CD4-positive, alpha-beta memory T cell (primary cell): ENCODE measurements at regions not wholly inside any gene's neighbourhood (a gene's known extent, or its start where the extent isn't known, plus 50 kb on each side); places are given as distances from the start of the nearest gene placed in this dataset.

ENCODE experiments used
- CTCF ChIA-PET: fragments of 350-600 bp; sonication (Branson Sonifier 250); formaldehyde crosslinking; loops from one replicate; lab custom pipeline; 2021; ENCODE audit warnings: inconsistent platforms; ENCODE audit not compliant: partially characterized antibody; lab: Charles Lee
- POLR2A ChIA-PET: fragments of 350-600 bp; sonication (Branson Sonifier 250); formaldehyde crosslinking; loops from one replicate; lab custom pipeline; 2021; ENCODE audit not compliant: partially characterized antibody; lab: Charles Lee
- DNase-seq, 5 donors: peaks; one replicate each; pipeline versions ENCODE4 v3.0.0 to v3.0.0-alpha.2; 2020 to 2022; ENCODE audit warnings: mixed read lengths in 1 of 5
- H3K27ac ChIP-seq: one replicate; pipeline ENCODE4 v1.7.0; 2013; ENCODE audit warnings: low read depth, low read length
- H3K27me3 ChIP-seq: 2 replicates; pipeline ENCODE4 v1.7.0; 2013; ENCODE audit warnings: mild to moderate bottlenecking, low read length, moderate library complexity; ENCODE audit not compliant: insufficient read depth
- H3K36me3 ChIP-seq: 2 replicates; pipeline ENCODE4 v1.7.0; 2013; ENCODE audit warnings: mild to moderate bottlenecking, low read length, moderate library complexity; ENCODE audit not compliant: insufficient read depth
- H3K4me1 ChIP-seq: 2 replicates; pipeline ENCODE4 v1.7.0; 2013; ENCODE audit warnings: mild to moderate bottlenecking, low read length, moderate library complexity; ENCODE audit not compliant: insufficient read depth
- H3K4me3 ChIP-seq, 2 donors: one replicate each; pipeline ENCODE4 v1.7.0; 2013; ENCODE audit warnings: low read length in 2 of 2, mild to moderate bottlenecking in 1 of 2
- H3K9me3 ChIP-seq, 2 donors: one replicate each; pipeline ENCODE4 v1.7.0; 2013; ENCODE audit warnings: low read length in 2 of 2, control low read depth in 1 of 2; ENCODE audit not compliant: control insufficient read depth in 1 of 2
- H3K27ac Mint-ChIP-seq, 7 donors: one replicate each; pipeline ENCODE4 v1.8.0; 2020 to 2021; ENCODE audit warnings: mixed read lengths in 7 of 7, mild to moderate bottlenecking in 6 of 7, inconsistent platforms in 3 of 7, moderate library complexity in 3 of 7
- H3K27me3 Mint-ChIP-seq, 2 donors: one replicate each; pipeline ENCODE4 v1.8.0; 2020 to 2021; ENCODE audit warnings: mixed read lengths in 2 of 2
- H3K36me3 Mint-ChIP-seq, 2 donors: one replicate each; pipeline ENCODE4 v1.8.0; 2020 to 2021; ENCODE audit warnings: mixed read lengths in 2 of 2, inconsistent platforms in 1 of 2, mild to moderate bottlenecking in 1 of 2
- H3K4me1 Mint-ChIP-seq, 4 donors: one replicate each; pipeline ENCODE4 v1.8.0; 2020 to 2021; ENCODE audit warnings: mixed read lengths in 4 of 4, mild to moderate bottlenecking in 1 of 4
- H3K4me3 Mint-ChIP-seq, 8 donors: one replicate each; pipeline ENCODE4 v1.8.0; 2020 to 2021; ENCODE audit warnings: mixed read lengths in 8 of 8, mild to moderate bottlenecking in 7 of 8, moderate library complexity in 6 of 8, inconsistent platforms in 3 of 8
- H3K9me3 Mint-ChIP-seq, 8 donors: one replicate each; pipeline ENCODE4 v1.8.0; 2020 to 2021; ENCODE audit warnings: mixed read lengths in 8 of 8, mild to moderate bottlenecking in 5 of 8, inconsistent platforms in 3 of 8, moderate library complexity in 1 of 8
- intact Hi-C: fragments of 100-400 bp; cut with micrococcal nuclease; formaldehyde crosslinking; loops from one replicate; pipeline ENCODE4 v1.15.1; 2023

DNA sequence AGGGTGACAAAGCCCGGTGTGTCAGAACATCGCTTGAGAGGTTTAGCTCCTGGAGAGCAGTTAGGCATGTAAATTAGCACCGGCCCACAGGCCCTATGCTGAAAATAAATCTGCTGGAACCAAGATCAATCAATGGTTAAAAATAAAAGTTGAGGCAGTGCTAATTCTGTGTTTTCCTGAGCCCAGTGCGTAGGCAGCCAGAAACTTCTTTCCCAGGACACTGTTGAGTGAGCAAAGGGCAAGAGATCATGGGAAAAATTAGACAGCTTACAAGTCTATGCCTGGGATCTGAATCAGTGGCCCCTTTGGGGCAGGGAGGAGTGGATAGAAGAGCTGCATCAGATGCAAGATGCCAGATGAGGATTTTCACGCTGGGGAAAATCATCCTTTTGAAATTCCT lies 539.2 kb downstream of the BUD13 start:
- Mint-ChIP-seq H3K4me3 (no peak overlapping the region), H3K4me1 (no peaks in the 10 kb centered on the region), H3K9me3 (peaks cover 0 to 5% (median 0%) of the 10 kb centered on the region in 8 donors), H3K27ac (no peak overlapping the region), H3K27me3 (peaks cover 5 to 8% of the 10 kb centered on the region in 2 donors), H3K36me3 (no peaks in the 10 kb centered on the region)
- ChIA-PET POLR2A (no interaction called here), CTCF (interaction anchor here (1.6 kb wide), 1 partner anchor 10 kb away, joined by 4 read pairs; no protein-coding TSS in a partner anchor)
- H3K4me1 ChIP-seq: no peaks in the 10 kb centered on the region
- DNase-seq: no peak
- no peaks in the 10 kb centered on the region for H3K36me3 ChIP-seq
- intact Hi-C loops: no loop called here
- H3K9me3 ChIP-seq: no peaks in the 10 kb centered on the region
- H3K27me3 ChIP-seq: no peaks in the 10 kb centered on the region
- H3K4me3 ChIP-seq: no peak overlapping the region
- H3K27ac ChIP-seq: no peak overlapping the region

- CTCF ChIA-PET: interaction anchor here (1.6 kb wide), 1 partner anchor 9 kb away, joined by 4 read pairs; no protein-coding TSS in a partner anchor
- intact Hi-C loops: no loop called here
- DNase-seq: no peak
These were observed 540.4 kb downstream of the BUD13 start for GRCh38 chr11:116232364-116232828.

DNA sequence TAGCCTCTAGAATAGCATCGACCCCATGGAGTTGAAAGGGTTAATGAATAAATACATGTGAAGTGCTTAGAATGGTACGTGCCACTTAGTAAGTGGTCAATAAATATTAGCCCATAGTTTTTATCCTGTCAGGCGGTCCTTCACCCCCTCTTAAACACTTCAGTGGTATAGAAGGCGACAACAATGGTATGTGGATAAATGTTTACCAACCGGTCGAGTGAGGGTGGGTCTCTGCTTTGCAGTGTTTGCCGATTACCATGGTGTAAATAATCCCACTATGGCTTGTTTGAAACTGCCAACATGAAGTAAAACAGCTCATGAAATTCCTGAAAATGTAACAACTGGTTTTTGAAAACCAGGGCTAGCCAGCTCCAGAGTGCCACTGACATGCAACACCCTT lies 541.2 kb downstream of the BUD13 start:
- Histone ChIP-seq H3K36me3 (no peaks in the 10 kb centered on the region), H3K27ac (no peak overlapping the region), H3K9me3 (no peaks in the 10 kb centered on the region), H3K4me3 (no peak overlapping the region), H3K4me1 (no peaks in the 10 kb centered on the region), H3K27me3 (no peaks in the 10 kb centered on the region)
- intact Hi-C loops: no loop called here
- Mint-ChIP-seq H3K4me3 (no peak overlapping the region), H3K27me3 (peaks cover 7 to 8% of the 10 kb centered on the region in 2 donors), H3K9me3 (peaks cover 0 to 3% (median 0%) of the 10 kb centered on the region in 8 donors), H3K36me3 (no peaks in the 10 kb centered on the region), H3K4me1 (no peaks in the 10 kb centered on the region), H3K27ac (no peak overlapping the region)
- POLR2A ChIA-PET: no interaction called here
- no peak for DNase-seq
- CTCF ChIA-PET: no interaction called here

More at GRCh38 chr11:116232364-116232828, 540.4 kb downstream of the BUD13 start:
- Histone ChIP-seq H3K36me3 (no peaks in the 10 kb centered on the region), H3K27me3 (no peaks in the 10 kb centered on the region), H3K27ac (no peak overlapping the region), H3K9me3 (no peaks in the 10 kb centered on the region), H3K4me3 (no peak overlapping the region), H3K4me1 (no peaks in the 10 kb centered on the region)
- no peak overlapping the region for H3K27ac Mint-ChIP-seq
- no peaks in the 10 kb centered on the region for H3K36me3 Mint-ChIP-seq
- H3K27me3 Mint-ChIP-seq: peaks cover 7 to 8% of the 10 kb centered on the region in 2 donors
- POLR2A ChIA-PET: no interaction called here
- peaks cover 0 to 3% (median 0%) of the 10 kb centered on the region in 8 donors for H3K9me3 Mint-ChIP-seq
- H3K4me1 Mint-ChIP-seq: no peaks in the 10 kb centered on the region
- no peak overlapping the region for H3K4me3 Mint-ChIP-seq

DNA sequence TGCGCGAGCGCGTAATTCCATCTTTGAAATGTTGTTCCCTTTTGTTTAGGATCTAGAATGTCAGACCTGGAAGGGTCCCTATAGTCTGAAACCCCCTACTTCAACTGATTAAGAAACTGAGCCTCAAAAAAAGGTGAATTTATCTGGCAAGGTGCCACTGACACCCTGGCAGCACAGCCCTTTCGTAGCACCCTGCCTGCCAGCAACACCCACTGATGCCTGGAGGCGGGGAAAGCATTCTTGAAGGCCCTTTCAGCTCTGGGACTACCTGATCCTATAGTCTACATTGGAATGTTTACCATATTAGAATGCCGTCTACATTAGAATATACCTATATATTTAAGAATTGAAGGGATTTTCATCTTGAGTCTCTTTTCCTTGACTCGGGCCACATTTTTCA lies 542.3 kb downstream of the BUD13 start:
- Mint-ChIP-seq H3K36me3 (no peaks in the 10 kb centered on the region), H3K4me3 (no peak overlapping the region), H3K9me3 (peaks cover 0 to 3% (median 0%) of the 10 kb centered on the region in 8 donors), H3K27me3 (peaks cover 8% of the 10 kb centered on the region in 2 donors), H3K4me1 (no peaks in the 10 kb centered on the region), H3K27ac (no peak overlapping the region)
- H3K36me3 ChIP-seq: no peaks in the 10 kb centered on the region
- CTCF ChIA-PET: no interaction called here
- H3K4me1 ChIP-seq: no peaks in the 10 kb centered on the region
- no peak for DNase-seq
- no peaks in the 10 kb centered on the region for H3K27me3 ChIP-seq
- intact Hi-C loops: no loop called here
- H3K4me3 ChIP-seq: no peak overlapping the region
- no peak overlapping the region for H3K27ac ChIP-seq
- POLR2A ChIA-PET: no interaction called here
- no peaks in the 10 kb centered on the region for H3K9me3 ChIP-seq

DNA sequence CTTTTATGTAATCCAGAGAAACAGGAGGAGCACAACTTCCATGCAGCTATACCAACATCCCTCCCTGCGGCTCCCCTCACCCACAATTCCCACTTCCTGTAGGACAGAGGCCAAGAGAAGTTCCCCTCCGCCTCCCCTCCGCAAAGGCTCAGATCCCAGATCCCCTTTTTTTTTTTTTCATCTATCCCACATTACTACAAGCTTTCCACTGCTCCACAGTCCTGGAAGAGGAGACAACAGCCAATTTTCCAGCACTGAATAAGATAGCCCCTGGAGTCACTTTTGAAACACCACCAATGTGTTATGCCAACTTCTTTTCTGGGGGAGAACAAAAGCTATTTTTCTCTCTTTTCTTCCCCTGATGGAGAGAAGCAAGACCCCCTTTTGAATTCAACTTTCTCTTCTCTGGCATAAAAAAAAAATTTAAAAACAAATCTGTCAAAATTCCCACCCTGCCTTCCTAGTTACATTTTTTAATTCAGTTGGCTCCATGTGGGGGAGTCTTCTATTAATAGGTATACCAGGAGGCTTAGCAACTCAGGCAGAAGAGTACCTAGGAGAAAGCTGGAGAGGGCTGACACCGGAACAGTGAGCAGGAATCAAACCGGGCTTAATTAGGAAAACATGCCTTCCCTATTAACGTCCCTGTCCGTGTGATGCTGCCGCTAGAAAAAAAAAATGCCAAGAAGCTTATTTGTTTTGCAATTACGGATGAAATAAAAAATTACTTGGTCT lies 543.4 kb downstream of the BUD13 start:
- POLR2A ChIA-PET: no interaction called here
- Histone ChIP-seq H3K4me3 (no peak overlapping the region), H3K27me3 (no peaks in the 10 kb centered on the region), H3K4me1 (no peaks in the 10 kb centered on the region), H3K9me3 (no peaks in the 10 kb centered on the region), H3K27ac (no peak overlapping the region), H3K36me3 (no peaks in the 10 kb centered on the region)
- H3K27me3 Mint-ChIP-seq: peaks cover 8 to 10% of the 10 kb centered on the region in 2 donors
- H3K36me3 Mint-ChIP-seq: no peaks in the 10 kb centered on the region
- DNase-seq: no peak
- intact Hi-C loops: no loop called here
- no peak overlapping the region for H3K27ac Mint-ChIP-seq
- H3K4me3 Mint-ChIP-seq: no peak overlapping the region
- H3K4me1 Mint-ChIP-seq: no peaks in the 10 kb centered on the region
- CTCF ChIA-PET: no interaction called here
- peaks cover 0 to 3% (median 0%) of the 10 kb centered on the region in 8 donors for H3K9me3 Mint-ChIP-seq

GRCh38 chr11:116226731-116227130 lies 546.1 kb downstream of the BUD13 start:
- no peaks in the 10 kb centered on the region for H3K4me1 Mint-ChIP-seq
- no peaks in the 10 kb centered on the region for H3K36me3 ChIP-seq
- DNase-seq: no peak
- H3K9me3 Mint-ChIP-seq: peaks cover 0 to 1% (median 0%) of the 10 kb centered on the region in 8 donors
- H3K27ac ChIP-seq: no peak overlapping the region
- H3K36me3 Mint-ChIP-seq: no peaks in the 10 kb centered on the region
- POLR2A ChIA-PET: no interaction called here
- CTCF ChIA-PET: interaction anchor here (0.7 kb wide), 1 partner anchor 902 kb away, joined by 3 read pairs; no protein-coding TSS in a partner anchor
- intact Hi-C loops: no loop called here
- no peaks in the 10 kb centered on the region for H3K27me3 ChIP-seq
- H3K4me1 ChIP-seq: no peaks in the 10 kb centered on the region
- H3K9me3 ChIP-seq: no peaks in the 10 kb centered on the region
- H3K4me3 ChIP-seq: no peak overlapping the region
- no peak overlapping the region for H3K4me3 Mint-ChIP-seq
- no peak overlapping the region for H3K27ac Mint-ChIP-seq
- peaks cover 8 to 10% of the 10 kb centered on the region in 2 donors for H3K27me3 Mint-ChIP-seq

DNA sequence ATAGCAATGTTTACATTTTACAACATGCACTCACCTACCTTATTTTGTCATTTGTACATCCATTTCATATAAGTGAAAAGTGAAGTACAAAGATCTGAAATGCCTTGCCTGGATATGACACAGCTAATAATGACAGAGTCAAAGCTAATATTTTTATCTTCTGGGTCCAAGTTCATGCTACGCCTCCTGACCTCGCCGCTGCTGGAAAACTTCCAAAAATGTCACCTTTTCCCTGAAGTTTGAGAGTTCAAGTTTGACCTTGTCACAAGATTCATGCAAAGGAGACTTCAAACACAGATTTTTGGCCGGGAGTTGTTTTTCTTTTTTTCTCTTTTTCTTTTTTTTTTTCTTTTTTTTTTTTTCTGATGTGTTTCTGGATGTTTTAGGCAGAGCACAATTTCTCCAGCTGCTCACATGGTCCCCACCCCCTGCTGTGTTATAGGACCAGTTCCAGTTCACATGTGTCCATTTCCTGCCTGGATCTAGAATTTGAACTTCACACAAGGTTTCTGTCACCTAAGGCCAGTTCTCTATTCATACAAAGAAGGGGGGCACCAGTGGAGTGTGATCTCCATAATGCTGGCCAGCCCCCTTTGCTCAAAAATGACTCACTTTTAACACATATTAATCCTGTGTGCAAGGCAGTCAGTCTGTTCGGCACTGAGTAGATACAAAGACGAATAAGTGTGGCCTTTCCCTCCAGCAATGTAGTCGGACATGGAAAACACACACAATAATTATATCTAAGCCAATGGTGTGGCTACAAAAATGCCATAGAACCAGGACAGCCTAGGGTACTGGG lies 546.8 kb downstream of the BUD13 start:
- no peak for DNase-seq
- Histone ChIP-seq H3K4me1 (no peaks in the 10 kb centered on the region), H3K9me3 (no peaks in the 10 kb centered on the region), H3K27ac (no peak overlapping the region), H3K27me3 (no peaks in the 10 kb centered on the region), H3K36me3 (no peaks in the 10 kb centered on the region), H3K4me3 (no peak overlapping the region)
- Mint-ChIP-seq H3K4me3 (no peak overlapping the region), H3K4me1 (no peaks in the 10 kb centered on the region), H3K27ac (no peak overlapping the region), H3K9me3 (peaks cover 0 to 1% (median 0%) of the 10 kb centered on the region in 8 donors), H3K36me3 (no peaks in the 10 kb centered on the region), H3K27me3 (peaks cover 8 to 10% of the 10 kb centered on the region in 2 donors)
- intact Hi-C loops: no loop called here
- ChIA-PET CTCF (interaction anchor here (0.7 to 1.3 kb wide), 2 partner anchors 12 to 17 kb away, joined by 3 to 5 read pairs; no protein-coding TSS in a partner anchor), POLR2A (no interaction called here)
